ENCODE measurements at regions not wholly inside any gene's neighbourhood (a gene's known extent, or its start where the extent isn't known, plus 50 kb on each side); places are given as distances from the start of the nearest gene placed in this dataset.

GRCh38 chr2:10242998-10243925, 59.4 kb upstream of the HPCAL1 start:
- Mint-ChIP-seq H3K27me3 (peaks cover 3 to 7% of the 10 kb centered on the region in 2 donors), H3K27ac (no peak overlapping the region), H3K36me3 (no peaks in the 10 kb centered on the region), H3K9me3 (no peaks in the 10 kb centered on the region), H3K4me3 (no peak overlapping the region), H3K4me1 (no peaks in the 10 kb centered on the region)
- DNase-seq, result no peak
- no peak for ATAC-seq (replicated peaks)

GRCh38 chr2:10243926-10244270, 58.8 kb upstream of the HPCAL1 start:
- Mint-ChIP-seq H3K9me3 (no peaks in the 10 kb centered on the region), H3K27ac (no peak overlapping the region), H3K4me1 (peaks cover 2 to 3% of the 10 kb centered on the region in 2 donors), H3K36me3 (no peaks in the 10 kb centered on the region), H3K27me3 (peaks cover 0 to 7% of the 10 kb centered on the region in 2 donors), H3K4me3 (no peak overlapping the region)
- DNase-seq (no peak), ATAC-seq (replicated peaks) (no peak)

- Mint-ChIP-seq H3K36me3 (no peaks in the 10 kb centered on the region), H3K9me3 (peaks cover under 1 to 1% of the 10 kb centered on the region in 2 donors), H3K27me3 (peaks cover 0 to 7% of the 10 kb centered on the region in 2 donors), H3K4me1 (peaks cover 2 to 5% of the 10 kb centered on the region in 2 donors), H3K27ac (no peak overlapping the region), H3K4me3 (no peak overlapping the region)
- no peak for ATAC-seq (replicated peaks)
- DNase-seq, result no peak
These were observed 57.7 kb upstream of the HPCAL1 start for GRCh38 chr2:10245021-10245420.

GRCh38 chr2:10245661-10246060, 57.0 kb upstream of the HPCAL1 start:
- Mint-ChIP-seq H3K27me3 (peaks cover 0 to 7% of the 10 kb centered on the region in 2 donors), H3K36me3 (peaks cover 0 to 2% of the 10 kb centered on the region in 2 donors), H3K4me1 (peaks cover 2 to 5% of the 10 kb centered on the region in 2 donors), H3K4me3 (no peak overlapping the region), H3K9me3 (peaks cover 6 to 7% of the 10 kb centered on the region in 2 donors), H3K27ac (no peak overlapping the region)
- ATAC-seq (replicated peaks), result no peak
- no peak for DNase-seq

- no peak overlapping the region for H3K4me3 Mint-ChIP-seq
- peaks cover 0 to 5% of the 10 kb centered on the region in 2 donors for H3K36me3 Mint-ChIP-seq
- ATAC-seq (replicated peaks) (no peak), DNase-seq (no peak)
- H3K9me3 Mint-ChIP-seq, result peaks cover 8 to 10% of the 10 kb centered on the region in 2 donors
- peaks cover 0 to 9% of the 10 kb centered on the region in 2 donors for H3K27me3 Mint-ChIP-seq
- no peak overlapping the region for H3K27ac Mint-ChIP-seq
- peaks cover 2 to 5% of the 10 kb centered on the region in 2 donors for H3K4me1 Mint-ChIP-seq
These were observed 56.3 kb upstream of the HPCAL1 start for GRCh38 chr2:10246370-10246769.

- DNase-seq, result no peak
- peaks cover 2 to 5% of the 10 kb centered on the region in 2 donors for H3K36me3 Mint-ChIP-seq
- ATAC-seq (replicated peaks), result no peak
- peaks cover 10 to 13% of the 10 kb centered on the region in 2 donors for H3K9me3 Mint-ChIP-seq
- H3K27ac Mint-ChIP-seq, result no peak overlapping the region
- peaks cover 0 to 13% of the 10 kb centered on the region in 2 donors for H3K27me3 Mint-ChIP-seq
- H3K4me1 Mint-ChIP-seq, result peaks cover 2 to 5% of the 10 kb centered on the region in 2 donors
- H3K4me3 Mint-ChIP-seq, result no peak overlapping the region
These were observed 55.9 kb upstream of the HPCAL1 start for GRCh38 chr2:10246831-10247230.

GRCh38 chr2:10249798-10250197, 52.9 kb upstream of the HPCAL1 start:
- H3K36me3 Mint-ChIP-seq, result peaks cover 2 to 5% of the 10 kb centered on the region in 2 donors
- no peak overlapping the region for H3K27ac Mint-ChIP-seq
- no peak overlapping the region for H3K4me3 Mint-ChIP-seq
- peaks cover 12 to 13% of the 10 kb centered on the region in 2 donors for H3K9me3 Mint-ChIP-seq
- peaks cover 9 to 28% of the 10 kb centered on the region in 2 donors for H3K27me3 Mint-ChIP-seq
- DNase-seq (no peak), ATAC-seq (replicated peaks) (no peak)
- H3K4me1 Mint-ChIP-seq, result peaks cover 2 to 5% of the 10 kb centered on the region in 2 donors

- no peak for DNase-seq
- Mint-ChIP-seq H3K4me1 (peaks cover 2 to 5% of the 10 kb centered on the region in 2 donors), H3K4me3 (no peak overlapping the region), H3K27ac (no peak overlapping the region), H3K9me3 (peaks cover 12 to 13% of the 10 kb centered on the region in 2 donors), H3K36me3 (peaks cover 2 to 5% of the 10 kb centered on the region in 2 donors), H3K27me3 (peaks cover 9 to 31% of the 10 kb centered on the region in 2 donors)
- no peak for ATAC-seq (replicated peaks)
These were observed 50.5 kb upstream of the HPCAL1 start for GRCh38 chr2:10252224-10252623.

GRCh38 chr2:10252661-10253060, 50.0 kb upstream of the HPCAL1 start:
- DNase-seq, result no peak
- peaks cover 9 to 35% of the 10 kb centered on the region in 2 donors for H3K27me3 Mint-ChIP-seq
- ATAC-seq (replicated peaks), result no peak
- H3K9me3 Mint-ChIP-seq, result peaks cover 12 to 13% of the 10 kb centered on the region in 2 donors
- peaks cover 2 to 5% of the 10 kb centered on the region in 2 donors for H3K4me1 Mint-ChIP-seq
- no peak overlapping the region for H3K27ac Mint-ChIP-seq
- H3K4me3 Mint-ChIP-seq, result no peak overlapping the region
- peaks cover 2 to 5% of the 10 kb centered on the region in 2 donors for H3K36me3 Mint-ChIP-seq

All from stimulated activated naive B cell treated with anti-CD40 and anti-IgM and Interleukin-4, amounts not matched to agents 10 μg/mL and 1 μg/mL and 100 μg/mL, for 72 hours (primary cell).